ENCODE measurements at regions not wholly inside any gene's neighbourhood (a gene's known extent, or its start where the extent isn't known, plus 50 kb on each side); places are given as distances from the start of the nearest gene placed in this dataset.
A peak's percentile ranks its signal among the peaks of the same experiment; 100 is the strongest.

DNA sequence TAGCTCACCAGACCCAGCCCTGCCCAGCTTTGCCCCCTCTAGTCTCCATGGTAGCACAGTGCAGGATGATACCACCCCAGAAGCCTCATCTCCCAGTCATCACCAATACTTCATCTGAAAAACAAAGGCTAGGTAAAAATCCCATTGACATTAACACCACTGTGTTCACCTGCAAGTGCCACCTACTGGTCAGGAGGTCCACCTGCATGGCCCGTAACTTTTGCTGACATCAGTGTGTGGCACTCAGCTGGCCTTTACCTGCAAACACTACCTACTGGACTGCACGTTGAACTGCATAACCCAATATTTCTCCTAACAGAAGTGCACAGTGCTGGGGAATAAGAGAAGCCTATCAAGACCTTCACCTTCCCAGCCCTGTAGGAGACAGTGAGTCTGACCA lies 234.7 kb upstream of the ADGRB3 start:
- DNase-seq (ENCODE audit: low spot score) (no peak), FAIRE-seq (no peak)

DNA sequence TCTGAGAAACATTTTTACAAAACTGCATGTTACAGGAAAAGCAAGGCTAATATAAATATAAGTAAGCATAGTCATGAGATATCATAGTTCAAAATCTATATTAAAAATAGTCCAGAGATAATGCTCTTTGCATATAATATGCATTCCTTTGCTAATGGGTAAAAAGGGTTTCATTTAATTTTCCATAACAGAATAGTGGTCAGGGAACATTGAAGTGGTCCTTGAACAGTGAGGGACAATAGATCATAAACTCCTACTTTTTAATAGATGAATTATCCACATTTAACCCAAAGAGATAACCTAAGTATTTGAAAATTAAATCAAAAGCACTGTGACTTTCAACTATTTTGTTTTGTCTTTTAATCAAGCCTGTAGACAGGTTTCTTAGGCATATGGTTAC lies 243.1 kb upstream of the ADGRB3 start:
- DNase-seq (ENCODE audit: low spot score) (no peak), FAIRE-seq (no peak)

DNA sequence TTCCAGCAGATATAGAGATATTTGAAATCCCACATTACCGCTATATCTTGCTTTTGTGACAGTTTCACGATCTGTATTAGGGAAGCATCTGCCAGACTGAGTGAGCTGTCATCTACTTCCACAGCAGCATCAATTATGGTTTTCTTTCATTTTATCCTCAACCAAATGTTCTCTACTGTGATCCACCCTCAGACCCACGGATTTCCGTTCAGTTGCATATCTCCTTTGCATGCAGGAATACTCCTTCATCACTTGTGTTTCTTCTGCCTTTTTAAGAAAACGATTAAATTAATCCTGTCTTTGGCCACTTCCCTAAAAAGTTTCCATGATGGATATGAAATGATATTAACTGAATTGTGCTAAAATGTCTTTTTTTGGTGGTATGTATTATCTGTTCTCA lies 262.1 kb upstream of the ADGRB3 start:
- FAIRE-seq: no peak
- DNase-seq (ENCODE audit: low spot score): no peak

DNA sequence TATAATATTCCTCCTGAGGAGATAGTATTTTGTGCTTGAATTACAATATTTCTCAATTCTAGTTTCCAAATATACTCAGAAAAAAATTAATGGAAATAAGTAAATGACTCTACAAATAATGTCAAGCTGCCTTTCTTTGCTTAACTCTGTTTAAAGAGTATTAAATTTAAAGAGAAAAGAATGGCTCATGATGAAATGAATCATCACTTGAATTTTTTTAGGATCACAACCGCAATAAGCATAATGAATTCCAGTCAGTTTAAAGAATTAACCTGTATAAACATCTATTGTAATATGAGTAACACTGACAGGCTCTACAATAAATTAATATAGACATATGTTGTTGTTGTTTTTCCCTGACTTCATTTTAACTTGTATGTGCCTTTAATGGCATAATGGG lies 266.2 kb upstream of the ADGRB3 start:
- no peak for DNase-seq (ENCODE audit: low spot score)
- FAIRE-seq: no peak

DNA sequence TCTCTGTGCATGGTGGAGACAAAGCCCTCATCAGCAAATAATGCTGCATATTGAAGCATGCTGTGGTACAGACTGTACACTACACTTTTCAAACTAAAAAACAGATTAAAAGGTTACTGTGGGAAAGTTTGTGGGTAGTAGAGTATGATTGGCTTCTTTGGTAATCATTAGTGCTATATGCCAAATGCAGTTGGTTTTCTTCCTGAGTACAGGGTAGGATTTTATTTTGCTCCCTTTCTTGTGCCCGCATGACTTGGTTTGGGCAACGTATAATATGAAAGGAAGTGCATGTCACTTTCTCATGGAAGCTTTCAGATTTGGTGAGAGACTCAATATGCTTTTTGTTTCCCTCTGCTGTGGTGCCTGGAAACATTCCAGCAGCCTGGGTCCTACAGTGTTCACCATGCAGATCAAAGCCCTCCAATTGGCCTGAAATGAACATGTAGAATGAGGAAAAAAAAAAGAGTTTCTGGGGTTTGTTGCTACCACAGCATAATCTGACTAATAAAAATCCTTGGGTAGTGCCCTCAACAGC lies 270.7 kb upstream of the ADGRB3 start:
- no peak for FAIRE-seq

DNA sequence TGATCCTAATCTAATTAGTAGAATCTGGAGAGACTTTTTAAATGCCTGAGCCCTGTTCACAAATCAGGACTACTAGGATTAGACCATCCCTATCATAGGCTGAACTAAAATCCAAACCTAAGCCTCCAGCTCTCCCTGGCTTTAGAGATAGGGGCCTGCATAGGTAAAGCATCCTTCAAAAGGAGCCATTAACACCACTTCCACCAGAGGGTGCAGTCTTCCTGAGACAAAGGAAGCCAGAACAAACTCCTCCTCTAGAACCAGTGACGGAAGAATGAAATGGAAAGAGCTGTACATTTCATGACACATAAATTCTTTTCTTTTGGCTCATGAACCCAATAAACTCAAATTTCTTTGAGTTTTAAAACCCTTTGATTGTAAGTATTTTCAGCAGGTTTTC lies 291.2 kb upstream of the ADGRB3 start:
- FAIRE-seq (no peak), DNase-seq (ENCODE audit: low spot score) (peak; percentile 20)

More for the DNA sequence above, 270.7 kb upstream of the ADGRB3 start:
- DNase-seq (ENCODE audit: low spot score): no peak

DNA sequence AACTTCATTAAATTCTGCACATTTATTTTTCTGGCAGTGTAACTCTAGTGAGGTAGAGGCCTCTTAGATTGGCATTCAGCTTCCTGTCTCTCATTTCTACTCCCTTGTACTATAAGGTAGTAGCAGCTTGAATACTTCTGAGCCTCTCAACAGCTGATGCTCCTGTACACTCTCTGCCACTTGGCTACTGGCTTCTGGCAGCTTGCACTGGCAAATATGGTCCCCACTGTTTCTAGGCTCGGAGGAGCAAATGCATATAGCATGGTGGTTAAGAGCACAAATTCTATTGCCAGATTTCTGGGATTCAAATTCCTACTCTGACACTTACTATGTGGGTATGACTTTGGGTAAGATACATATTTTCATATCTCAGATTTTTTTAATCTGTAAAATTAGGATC lies 292.8 kb upstream of the ADGRB3 start:
- no peak for DNase-seq (ENCODE audit: low spot score)
- FAIRE-seq: no peak

DNA sequence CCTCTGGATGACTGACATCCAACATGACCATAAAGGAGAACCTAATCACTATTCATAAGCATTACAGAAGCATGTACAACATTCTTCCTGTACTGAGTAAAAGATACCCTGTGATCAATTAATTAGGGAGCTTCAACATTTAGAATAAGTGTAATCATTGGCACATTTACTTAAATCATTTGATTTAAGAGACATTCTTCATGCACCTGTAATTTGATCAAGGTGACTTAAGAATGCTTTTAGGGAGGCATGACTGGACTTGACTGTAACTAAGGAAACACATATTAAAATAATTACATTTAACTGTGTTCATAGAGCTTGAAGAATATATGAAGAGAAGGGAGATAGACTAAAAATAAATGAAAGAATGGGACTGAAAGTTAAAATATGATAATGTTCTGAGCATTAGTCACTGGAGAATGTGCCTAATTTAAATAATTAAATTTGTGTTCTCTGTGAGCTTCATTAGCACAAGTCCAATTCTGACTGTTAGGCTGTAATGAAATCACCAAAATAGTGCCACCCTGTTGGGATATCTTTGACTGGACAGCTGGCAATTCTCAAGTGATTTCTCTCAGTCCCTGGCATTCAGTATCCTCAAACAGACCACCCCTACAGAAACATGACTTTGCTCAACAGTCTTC lies 295.5 kb upstream of the ADGRB3 start:
- FAIRE-seq (no peak), DNase-seq (ENCODE audit: low spot score) (no peak)

DNA sequence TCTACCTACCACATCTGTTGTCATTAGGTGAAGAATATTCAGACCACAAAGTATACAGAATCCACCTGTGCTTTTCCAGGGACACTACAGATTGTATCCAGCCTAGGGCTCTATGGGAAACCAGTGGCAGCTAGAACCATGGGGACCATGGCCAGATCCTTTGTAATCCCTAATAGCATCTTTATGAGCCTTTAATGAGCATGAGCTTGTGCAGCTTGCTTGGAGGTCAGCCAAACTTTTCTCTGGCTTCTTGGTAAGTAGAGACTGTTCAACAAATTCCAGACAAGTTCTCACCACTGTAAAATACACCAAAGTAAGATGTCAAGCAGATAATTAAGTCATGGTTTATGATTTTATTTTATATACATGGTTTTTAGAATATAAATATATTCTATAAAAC lies 301.6 kb upstream of the ADGRB3 start:
- no peak for FAIRE-seq
- DNase-seq (ENCODE audit: low spot score): no peak

DNA sequence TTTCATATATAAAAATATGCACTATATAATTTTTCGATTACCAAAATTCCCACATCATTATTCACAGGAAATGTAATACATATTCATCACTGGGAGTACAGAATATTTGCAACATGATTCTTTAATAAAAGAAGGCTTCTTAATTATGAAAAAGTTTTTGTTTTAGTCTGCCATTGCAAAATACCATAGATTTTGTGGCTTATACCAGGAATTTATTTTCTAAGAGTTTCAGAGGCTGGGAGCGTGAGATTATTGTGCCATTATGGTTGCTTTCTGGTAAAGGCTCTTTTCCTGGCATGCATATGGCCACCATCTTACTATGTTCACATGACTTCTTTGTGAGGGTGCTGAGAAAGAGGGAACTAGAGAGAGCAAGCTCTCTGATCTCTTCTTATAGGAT lies 306.9 kb upstream of the ADGRB3 start:
- FAIRE-seq (no peak), DNase-seq (ENCODE audit: low spot score) (no peak)

DNA sequence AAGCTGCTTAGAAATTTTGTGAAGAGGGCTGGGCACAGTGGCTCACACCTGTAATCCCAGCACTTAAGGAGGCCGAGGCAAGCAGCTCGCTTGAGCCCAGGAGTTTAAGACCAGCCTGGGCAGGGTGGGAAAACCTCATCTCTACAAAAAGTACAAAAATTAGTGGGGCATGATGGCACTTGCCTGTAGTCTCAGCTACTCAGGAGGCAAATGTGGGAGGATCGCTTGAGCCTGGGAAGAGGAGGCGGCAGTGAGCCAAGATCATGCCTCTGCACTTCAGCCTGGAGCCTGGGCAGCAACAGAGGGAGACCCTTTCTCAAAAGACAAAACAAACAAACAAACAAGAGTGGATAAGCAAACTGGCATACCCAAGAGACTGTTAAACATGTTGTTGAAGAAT lies 308.3 kb upstream of the ADGRB3 start:
- no peak for FAIRE-seq
- DNase-seq (ENCODE audit: low spot score): no peak

DNA sequence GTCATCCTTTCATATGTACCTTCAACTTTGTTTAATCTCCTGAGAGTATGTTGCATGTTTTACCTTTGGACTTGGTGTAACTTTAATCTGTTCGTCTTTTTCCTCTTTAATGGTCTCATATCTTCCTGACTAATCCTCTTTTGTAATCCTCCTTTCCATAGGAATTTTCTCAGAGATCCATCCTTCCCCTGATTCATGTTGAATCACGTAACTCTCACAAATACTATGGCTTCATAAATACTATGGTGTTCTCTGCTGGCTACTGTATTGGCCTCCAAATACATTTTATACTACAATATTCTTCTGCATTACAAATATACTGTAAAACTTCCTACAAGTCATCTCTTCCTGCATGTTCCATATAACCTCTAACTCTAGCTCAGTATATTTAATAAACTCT lies 317.7 kb upstream of the ADGRB3 start:
- FAIRE-seq: no peak
- DNase-seq (ENCODE audit: low spot score): no peak

DNA sequence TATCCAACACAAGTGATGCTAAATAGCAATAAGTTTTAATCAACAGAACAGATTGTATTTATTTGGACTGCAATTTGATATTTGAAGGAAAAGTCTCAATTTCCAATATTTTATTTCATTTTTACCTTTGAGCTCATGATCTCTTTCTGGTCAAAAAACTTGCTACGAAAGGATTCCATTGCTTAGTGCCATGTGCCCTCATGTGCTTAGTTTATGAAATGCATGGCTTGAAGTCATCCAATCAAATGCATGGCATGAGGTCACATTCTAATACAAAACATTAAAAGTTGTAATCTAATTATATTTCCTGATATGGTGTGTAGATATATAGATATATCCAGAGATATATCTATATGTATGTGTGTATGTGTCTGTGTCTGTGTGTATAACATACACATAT lies 321.2 kb upstream of the ADGRB3 start:
- no peak for DNase-seq (ENCODE audit: low spot score)
- FAIRE-seq: no peak

DNA sequence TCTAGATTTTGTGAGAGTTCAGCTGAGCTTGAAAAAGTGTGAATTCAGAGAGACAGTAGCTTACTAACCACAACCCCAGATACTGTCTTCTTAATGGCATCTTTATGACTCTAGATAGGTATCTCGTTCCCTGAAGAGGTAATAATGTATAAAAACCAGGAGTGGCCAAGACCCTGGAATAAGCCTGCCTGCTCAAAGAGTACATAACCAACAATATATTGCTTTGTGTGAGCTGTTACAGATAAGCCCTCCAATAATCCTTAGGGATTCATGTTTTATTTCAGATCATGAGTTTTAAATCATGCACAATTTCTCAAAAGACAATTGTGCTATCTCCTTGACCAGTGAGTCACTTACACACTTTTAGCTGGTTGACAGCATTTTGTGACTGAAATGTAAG lies 327.8 kb upstream of the ADGRB3 start:
- no peak for FAIRE-seq

DNA sequence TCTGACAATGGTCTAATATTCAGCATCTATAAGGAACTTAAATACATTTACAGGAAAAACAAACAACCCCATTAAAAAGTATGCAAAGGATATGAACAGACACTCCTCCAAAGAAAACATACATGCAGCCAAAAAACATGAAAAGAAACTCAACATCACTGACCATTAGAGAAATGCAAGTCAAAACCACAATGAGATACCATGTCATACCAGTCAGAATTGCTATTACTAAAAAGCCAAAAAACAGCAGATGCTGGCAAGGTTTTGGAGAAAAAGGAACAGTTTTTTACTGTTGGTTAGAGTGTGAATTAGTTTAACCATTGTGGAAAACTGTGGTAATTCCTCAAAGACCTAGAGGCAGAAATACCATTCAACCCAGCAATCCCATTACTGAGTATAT lies 339.0 kb upstream of the ADGRB3 start:
- DNase-seq (ENCODE audit: low spot score) (no peak), FAIRE-seq (no peak)

More for the DNA sequence above, 327.8 kb upstream of the ADGRB3 start:
- no peak for DNase-seq (ENCODE audit: low spot score)

DNA sequence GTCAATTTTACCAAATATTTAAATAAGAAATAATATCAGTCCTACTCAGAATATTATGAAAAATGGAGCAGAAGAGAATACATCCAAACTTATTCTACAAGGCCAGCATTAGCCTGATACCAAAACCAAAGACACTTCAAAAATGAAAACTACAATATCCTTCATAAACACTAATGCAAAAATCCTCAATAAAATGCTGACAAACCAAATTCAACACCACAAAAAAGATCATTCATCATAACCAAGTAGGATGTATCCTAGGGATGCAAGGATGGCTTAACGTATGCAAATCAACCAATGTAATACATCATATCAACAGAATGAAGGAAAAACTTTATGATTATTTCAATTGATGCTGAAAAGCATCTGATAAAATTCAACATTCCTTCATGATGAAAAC lies 352.4 kb upstream of the ADGRB3 start:
- no peak for DNase-seq (ENCODE audit: low spot score)
- no peak for FAIRE-seq

DNA sequence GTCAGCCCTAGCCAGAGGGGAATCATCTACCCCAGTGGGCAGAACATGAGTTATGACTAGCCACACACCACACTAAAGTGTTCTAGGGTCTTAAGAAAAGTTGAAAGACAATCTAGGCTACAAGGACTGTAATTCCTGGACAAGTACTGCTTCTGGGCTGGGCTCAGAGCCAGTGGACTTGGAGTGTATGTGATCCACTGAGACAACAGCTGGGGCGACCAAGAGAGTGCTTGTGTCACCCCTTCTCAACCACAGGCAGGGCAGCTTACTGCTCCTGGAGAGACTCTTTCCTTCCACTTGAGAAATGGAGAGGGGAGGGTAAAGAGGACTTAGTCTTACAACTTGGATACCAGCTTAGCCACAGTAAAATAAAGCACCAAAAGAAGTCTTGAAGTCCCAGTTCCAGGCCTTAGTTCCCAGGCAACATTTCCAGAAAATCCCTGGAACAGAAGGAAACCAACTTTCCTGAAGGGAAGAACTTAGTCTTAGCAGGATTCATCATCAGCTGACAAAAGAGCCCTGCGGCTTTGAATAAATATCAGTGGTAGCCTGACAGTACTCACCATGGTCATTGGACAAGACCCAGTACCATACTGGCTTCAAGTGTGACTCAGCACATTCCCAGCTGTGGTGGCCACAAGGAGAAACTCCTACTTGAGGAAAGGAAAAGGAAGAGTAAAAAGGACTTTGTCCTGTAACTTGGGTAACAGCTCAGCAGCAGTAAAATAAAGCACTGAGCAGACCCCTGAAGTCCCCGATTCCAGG lies 355.1 kb upstream of the ADGRB3 start:
- DNase-seq (ENCODE audit: low spot score) (peak; percentile 82), FAIRE-seq (peak; percentile 72)

DNA sequence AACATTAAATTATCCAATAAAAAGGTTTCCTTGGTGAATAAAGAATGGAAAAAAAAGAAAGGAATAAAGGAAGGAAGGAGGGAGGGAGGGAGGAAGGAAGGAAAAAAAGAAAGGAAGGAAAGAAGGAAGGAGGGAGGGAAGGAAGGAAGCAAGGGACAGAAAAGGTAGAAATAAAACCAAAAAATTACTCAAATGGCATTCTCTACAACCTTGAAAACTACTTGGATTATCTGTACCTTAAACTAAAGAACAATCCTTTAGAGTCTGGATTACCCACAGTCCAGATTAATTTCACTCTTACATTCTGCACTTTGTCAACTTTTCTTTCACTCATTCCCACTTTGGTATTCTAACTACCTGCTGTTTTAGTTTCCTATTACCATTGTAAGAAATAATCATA lies 361.8 kb upstream of the ADGRB3 start:
- FAIRE-seq: no peak

DNA sequence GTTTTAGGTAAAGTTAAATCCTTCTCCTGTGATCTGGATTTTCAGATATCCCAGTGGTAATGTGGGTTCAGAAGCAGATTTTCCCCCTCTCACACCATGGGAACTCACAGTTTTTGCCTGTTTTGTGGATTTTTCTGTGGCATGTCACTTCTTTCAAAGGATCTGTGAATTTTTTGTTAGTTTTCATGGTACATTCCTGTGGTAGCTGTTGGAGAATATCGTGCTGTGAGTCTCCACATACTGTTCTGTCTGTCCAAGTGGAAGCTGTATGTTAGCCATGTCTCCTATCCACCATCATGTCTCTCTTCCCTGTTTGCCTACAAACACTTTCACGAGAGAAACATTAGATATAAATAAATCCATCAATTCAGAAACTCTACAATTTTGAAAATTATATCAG lies 378.7 kb upstream of the ADGRB3 start:
- FAIRE-seq (no peak), DNase-seq (ENCODE audit: low spot score) (no peak)

More for the DNA sequence above, 361.8 kb upstream of the ADGRB3 start:
- no peak for DNase-seq (ENCODE audit: low spot score)

DNA sequence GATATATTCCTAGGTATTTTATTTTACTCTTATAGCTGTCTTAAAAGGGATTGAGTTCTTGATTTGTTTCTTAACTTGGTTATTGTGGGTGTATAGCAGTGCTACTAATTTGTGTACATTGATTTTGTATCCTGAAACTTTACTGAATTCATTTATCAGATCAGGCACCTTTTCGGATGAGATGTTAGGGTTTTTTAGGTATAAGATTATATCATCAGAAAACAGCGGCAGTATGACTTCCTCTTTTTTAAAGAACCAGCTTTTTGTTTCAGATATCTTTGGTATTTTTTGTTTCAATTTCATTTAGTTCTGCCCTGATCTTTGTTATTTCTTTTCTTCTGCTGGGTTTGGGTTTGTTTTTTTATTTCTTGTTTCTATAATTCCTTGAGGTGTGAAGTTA lies 382.4 kb upstream of the ADGRB3 start:
- DNase-seq (ENCODE audit: low spot score) (no peak), FAIRE-seq (no peak)

DNA sequence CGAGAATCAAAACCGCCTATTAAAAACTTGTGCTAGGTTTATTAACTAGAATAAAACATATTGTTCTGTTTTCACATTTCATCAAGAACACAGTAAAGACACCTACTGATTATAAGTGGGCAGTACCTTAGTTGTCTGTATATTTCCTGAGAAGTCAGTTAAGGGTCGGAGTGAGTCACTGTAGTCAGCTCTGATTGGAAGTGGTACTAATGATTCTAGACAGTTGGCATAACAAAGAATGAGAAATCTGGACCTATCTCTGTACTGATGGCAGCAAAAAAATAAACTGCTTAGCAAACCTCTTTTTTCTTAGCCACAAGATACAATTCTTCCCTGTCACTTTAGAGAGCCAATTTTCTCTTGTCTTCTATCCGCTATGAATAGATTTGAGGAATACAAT lies 387.3 kb upstream of the ADGRB3 start:
- DNase-seq (ENCODE audit: low spot score): no peak
- FAIRE-seq: no peak

DNA sequence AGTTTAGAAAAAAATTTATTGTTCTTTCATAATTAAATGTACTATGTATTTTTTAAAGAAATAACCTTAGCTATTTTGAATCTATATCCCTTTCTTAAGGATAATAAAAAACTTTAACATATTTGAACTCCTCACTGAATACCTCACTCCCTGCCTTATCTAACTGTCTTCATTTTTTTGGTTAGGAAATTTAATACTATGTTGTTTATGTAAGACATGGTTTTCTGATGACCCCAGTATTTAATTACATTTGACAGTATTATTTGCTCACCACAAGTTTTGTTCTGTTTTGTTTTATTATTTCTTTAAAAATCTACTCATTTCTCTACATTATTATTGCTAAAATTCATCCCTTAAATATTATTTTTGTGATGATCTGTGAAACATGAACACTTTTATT lies 394.4 kb upstream of the ADGRB3 start:
- DNase-seq (ENCODE audit: low spot score) (no peak), FAIRE-seq (no peak)

DNA sequence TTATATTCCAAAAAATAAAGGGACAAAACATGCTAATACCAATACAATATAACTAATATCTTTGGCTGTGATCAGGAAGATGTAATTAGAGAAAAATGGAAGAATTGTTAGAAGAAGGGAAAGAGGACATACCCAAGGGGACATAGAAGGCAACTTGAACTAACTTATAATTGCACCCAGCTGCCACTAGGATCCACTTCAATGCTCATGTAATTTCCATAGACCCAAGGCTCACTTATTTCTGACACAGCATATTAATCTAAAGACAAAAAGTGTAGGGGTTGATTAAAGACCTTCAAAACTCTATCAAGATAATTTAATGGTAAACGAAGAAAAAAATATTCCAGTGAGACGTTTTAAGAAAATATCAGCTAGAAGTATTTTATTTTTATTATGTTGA lies 396.0 kb upstream of the ADGRB3 start:
- no peak for FAIRE-seq
- DNase-seq (ENCODE audit: low spot score): no peak
